HG02678 (cell line): ENCODE measurements at regions not wholly inside any gene's neighbourhood (a gene's known extent, or its start where the extent isn't known, plus 50 kb on each side); places are given as distances from the start of the nearest gene placed in this dataset.
"Not testable (repeated sequence)": the region's sequence is repeated elsewhere in the genome, so short reads cannot be mapped to it uniquely, and the experiment has no call there.

Experiments
- ATAC-seq: cut with Tn5 transposase; IDR thresholded peaks from one replicate; pipeline ENCODE4 v1.9.1; 2021; ENCODE audit warnings: mild to moderate bottlenecking, moderate library complexity; ENCODE audit not compliant: unreplicated experiment

- not testable (repeated sequence) for ATAC-seq
Measured at GRCh38 chr15:22303112-22303511, 155.6 kb upstream of the GOLGA6L22 start.
